ENCODE measurements at regions not wholly inside any gene's neighbourhood (a gene's known extent, or its start where the extent isn't known, plus 50 kb on each side); places are given as distances from the start of the nearest gene placed in this dataset.
"Not testable (repeated sequence)": the region's sequence is repeated elsewhere in the genome, so short reads cannot be mapped to it uniquely, and the experiment has no call there.

- Histone ChIP-seq H3K9me3 (no peaks in the 10 kb centered on the region), H3K4me3 (no peak overlapping the region), H3K27me3 (no peaks in the 10 kb centered on the region), H3K36me3 (no peaks in the 10 kb centered on the region), H3K4me1 (no peaks in the 10 kb centered on the region), H3K27ac (no peak overlapping the region)
- TF ChIP-seq POLR2A (IDR thresholded peaks at IDR 0.05) (no peak), CTCF (IDR thresholded peaks at IDR 0.05) (no peak)
- intact Hi-C loops (cut with DNase I), result no loop called here
- no peak for DNase-seq
- ATAC-seq, result no peak
- 100% methylated on average over 1 of the region's 1 CpG for WGBS (ENCODE audit: insufficient coverage, low coverage, low lambda C conversion rate, missing lambda C conversion rate)
Measured at GRCh38 chr3:3923619-3924018, 124.4 kb downstream of the LRRN1 start.

GRCh38 chr3:3927198-3927597 is 128.0 kb downstream of the LRRN1 start:
- intact Hi-C loops (cut with DNase I), result no loop called here
- Histone ChIP-seq H3K36me3 (no peaks in the 10 kb centered on the region), H3K9me3 (no peaks in the 10 kb centered on the region), H3K27ac (no peak overlapping the region), H3K27me3 (no peaks in the 10 kb centered on the region), H3K4me3 (no peak overlapping the region), H3K4me1 (no peaks in the 10 kb centered on the region)
- ATAC-seq (no peak), DNase-seq (no peak)
- whole genome bisulfite sequencing (ENCODE audit: insufficient coverage, low coverage, low lambda C conversion rate, missing lambda C conversion rate), result 75% methylated on average over 1 of the region's 1 CpG
- no peak for TF ChIP-seq POLR2A (IDR thresholded peaks at IDR 0.05)
- TF ChIP-seq CTCF (IDR thresholded peaks at IDR 0.05), result no peak

GRCh38 chr3:3927965-3928364 is 128.7 kb downstream of the LRRN1 start:
- DNase-seq, result no peak
- 60% methylated on average over 1 of the region's 1 CpG for WGBS (ENCODE audit: insufficient coverage, low coverage, low lambda C conversion rate, missing lambda C conversion rate)
- Histone ChIP-seq H3K27me3 (no peaks in the 10 kb centered on the region), H3K9me3 (no peaks in the 10 kb centered on the region), H3K27ac (no peak overlapping the region), H3K36me3 (no peaks in the 10 kb centered on the region), H3K4me1 (no peaks in the 10 kb centered on the region), H3K4me3 (no peak overlapping the region)
- TF ChIP-seq CTCF (IDR thresholded peaks at IDR 0.05) (no peak), POLR2A (IDR thresholded peaks at IDR 0.05) (no peak)
- ATAC-seq, result no peak
- intact Hi-C loops (cut with DNase I), result no loop called here

GRCh38 chr3:3941380-3941779 is 142.1 kb downstream of the LRRN1 start:
- H3K4me1 ChIP-seq; H3K27me3 ChIP-seq; H3K36me3 ChIP-seq; ATAC-seq; DNase-seq; H3K4me3 ChIP-seq; H3K27ac ChIP-seq; H3K9me3 ChIP-seq; intact Hi-C loops (cut with DNase I): not testable (repeated sequence)
- WGBS (ENCODE audit: insufficient coverage, low coverage, low lambda C conversion rate, missing lambda C conversion rate), result 67% methylated on average over 1 of the region's 8 CpGs

GRCh38 chr3:3951071-3951470 is 151.8 kb downstream of the LRRN1 start:
- no peaks in the 10 kb centered on the region for H3K4me1 ChIP-seq
- H3K4me3 ChIP-seq, result no peak overlapping the region
- no peak overlapping the region for H3K27ac ChIP-seq
- no peaks in the 10 kb centered on the region for H3K27me3 ChIP-seq
- no peak for ATAC-seq
- TF ChIP-seq POLR2A (IDR thresholded peaks at IDR 0.05) (no peak), CTCF (IDR thresholded peaks at IDR 0.05) (no peak)
- 42% methylated on average over 1 of the region's 1 CpG for WGBS (ENCODE audit: insufficient coverage, low coverage, low lambda C conversion rate, missing lambda C conversion rate)
- intact Hi-C loops (cut with DNase I), result no loop called here
- no peaks in the 10 kb centered on the region for H3K9me3 ChIP-seq
- H3K36me3 ChIP-seq, result no peaks in the 10 kb centered on the region
- no peak for DNase-seq

Measured in right lobe of liver (tissue), 6 donors.